ENCODE measurements at regions not wholly inside any gene's neighbourhood (a gene's known extent, or its start where the extent isn't known, plus 50 kb on each side); places are given as distances from the start of the nearest gene placed in this dataset.

- Histone ChIP-seq H3K4me1 (ENCODE audit: insufficient read depth, poor library complexity, severe bottlenecking) (no peaks in the 10 kb centered on the region), H3K4me3 (ENCODE audit: severe bottlenecking) (no peak overlapping the region), H3K9me3 (ENCODE audit: severe bottlenecking) (no peaks in the 10 kb centered on the region), H3K36me3 (ENCODE audit: low read depth) (no peaks in the 10 kb centered on the region), H3K27ac (ENCODE audit: poor library complexity, severe bottlenecking) (no peak overlapping the region), H3K27me3 (ENCODE audit: insufficient read depth, poor library complexity, severe bottlenecking) (no peaks in the 10 kb centered on the region)
- no peak for DNase-seq (ENCODE audit: low spot score)
- TF ChIP-seq CTCF (IDR thresholded peaks at IDR 0.05; ENCODE audit: poor library complexity, severe bottlenecking) = no peak
- no peak for ATAC-seq (ENCODE audit: low read depth)
These were observed 216.3 kb downstream of the ISL1 start for GRCh38 chr5:51599587-51599986.

- DNase-seq (ENCODE audit: low spot score) = no peak
- H3K4me3 ChIP-seq (ENCODE audit: severe bottlenecking) = no peak overlapping the region
- H3K27ac ChIP-seq (ENCODE audit: poor library complexity, severe bottlenecking) = no peak overlapping the region
- no peaks in the 10 kb centered on the region for H3K9me3 ChIP-seq (ENCODE audit: severe bottlenecking)
- no peak for ATAC-seq (ENCODE audit: low read depth)
- no peaks in the 10 kb centered on the region for H3K36me3 ChIP-seq (ENCODE audit: low read depth)
- H3K27me3 ChIP-seq (ENCODE audit: insufficient read depth, poor library complexity, severe bottlenecking) = no peaks in the 10 kb centered on the region
- no peak for TF ChIP-seq CTCF (IDR thresholded peaks at IDR 0.05; ENCODE audit: poor library complexity, severe bottlenecking)
- H3K4me1 ChIP-seq (ENCODE audit: insufficient read depth, poor library complexity, severe bottlenecking) = no peaks in the 10 kb centered on the region
These were observed 221.1 kb downstream of the ISL1 start for GRCh38 chr5:51604324-51604723.

GRCh38 chr5:51606921-51607320, 223.7 kb downstream of the ISL1 start:
- Histone ChIP-seq H3K27ac (ENCODE audit: poor library complexity, severe bottlenecking) (no peak overlapping the region), H3K9me3 (ENCODE audit: severe bottlenecking) (no peaks in the 10 kb centered on the region), H3K27me3 (ENCODE audit: insufficient read depth, poor library complexity, severe bottlenecking) (no peaks in the 10 kb centered on the region), H3K4me1 (ENCODE audit: insufficient read depth, poor library complexity, severe bottlenecking) (no peaks in the 10 kb centered on the region), H3K4me3 (ENCODE audit: severe bottlenecking) (no peak overlapping the region), H3K36me3 (ENCODE audit: low read depth) (no peaks in the 10 kb centered on the region)
- ATAC-seq (ENCODE audit: low read depth) = no peak
- TF ChIP-seq CTCF (IDR thresholded peaks at IDR 0.05; ENCODE audit: poor library complexity, severe bottlenecking) = no peak
- no peak for DNase-seq (ENCODE audit: low spot score)

GRCh38 chr5:51618234-51618633, 235.0 kb downstream of the ISL1 start:
- no peaks in the 10 kb centered on the region for H3K4me1 ChIP-seq (ENCODE audit: insufficient read depth, poor library complexity, severe bottlenecking)
- no peaks in the 10 kb centered on the region for H3K36me3 ChIP-seq (ENCODE audit: low read depth)
- ATAC-seq (ENCODE audit: low read depth) (no peak), DNase-seq (ENCODE audit: low spot score) (no peak)
- H3K27me3 ChIP-seq (ENCODE audit: insufficient read depth, poor library complexity, severe bottlenecking) = no peaks in the 10 kb centered on the region
- H3K27ac ChIP-seq (ENCODE audit: poor library complexity, severe bottlenecking) = no peak overlapping the region
- TF ChIP-seq CTCF (IDR thresholded peaks at IDR 0.05; ENCODE audit: poor library complexity, severe bottlenecking) = no peak
- H3K9me3 ChIP-seq (ENCODE audit: severe bottlenecking) = no peaks in the 10 kb centered on the region
- no peak overlapping the region for H3K4me3 ChIP-seq (ENCODE audit: severe bottlenecking)

- H3K9me3 ChIP-seq (ENCODE audit: severe bottlenecking) = no peaks in the 10 kb centered on the region
- no peak overlapping the region for H3K27ac ChIP-seq (ENCODE audit: poor library complexity, severe bottlenecking)
- no peaks in the 10 kb centered on the region for H3K4me1 ChIP-seq (ENCODE audit: insufficient read depth, poor library complexity, severe bottlenecking)
- H3K27me3 ChIP-seq (ENCODE audit: insufficient read depth, poor library complexity, severe bottlenecking) = no peaks in the 10 kb centered on the region
- H3K4me3 ChIP-seq (ENCODE audit: severe bottlenecking) = no peak overlapping the region
- TF ChIP-seq CTCF (IDR thresholded peaks at IDR 0.05; ENCODE audit: poor library complexity, severe bottlenecking) = no peak
- H3K36me3 ChIP-seq (ENCODE audit: low read depth) = no peaks in the 10 kb centered on the region
- DNase-seq (ENCODE audit: low spot score) = no peak
- no peak for ATAC-seq (ENCODE audit: low read depth)
These were observed 237.9 kb downstream of the ISL1 start for GRCh38 chr5:51621156-51621555.

Data from RWPE2 (cell line).